H1 (cell line): ENCODE measurements at regions not wholly inside any gene's neighbourhood (a gene's known extent, or its start where the extent isn't known, plus 50 kb on each side); places are given as distances from the start of the nearest gene placed in this dataset.

Source experiments
- SP4 ChIP-seq: IDR thresholded peaks from 2 replicates; pipeline ENCODE4 v1.6.1; 2012; ENCODE audit warnings: low read length, inconsistent platforms
- TAF7 ChIP-seq: optimal IDR thresholded peaks from 2 replicates; pipeline ENCODE3; 2011; ENCODE audit warnings: low read depth, mild to moderate bottlenecking, inconsistent platforms, low read length, moderate library complexity, borderline replicate concordance
- TF ChIP-seq, protein P1 (sequence below): IDR thresholded peaks from 2 replicates; pipeline ENCODE4 v1.6.1; 2011; ENCODE audit warnings: low read depth, mild to moderate bottlenecking, low read length; ENCODE audit not compliant: insufficient read depth

DNA sequence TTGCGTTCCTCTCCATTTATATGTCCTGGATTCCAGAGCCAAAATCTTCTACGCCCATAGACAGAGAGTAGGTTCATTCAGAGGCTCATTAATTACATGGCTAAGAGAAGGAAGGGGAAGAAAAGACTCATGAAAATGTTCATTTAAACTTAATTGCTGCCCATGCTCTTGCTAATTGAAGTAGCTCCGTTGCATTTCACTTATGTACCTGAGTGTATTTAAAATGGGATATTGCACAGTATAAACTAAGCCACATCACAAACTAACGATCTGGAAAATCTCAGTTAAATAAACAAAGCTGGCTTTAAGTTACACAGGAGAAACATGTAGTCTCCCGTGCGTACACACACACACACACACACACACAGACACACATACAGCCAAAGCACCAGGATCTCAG lies 269.2 kb downstream of the CDC5L start (continued):
- TF ChIP-seq, protein P1, sequence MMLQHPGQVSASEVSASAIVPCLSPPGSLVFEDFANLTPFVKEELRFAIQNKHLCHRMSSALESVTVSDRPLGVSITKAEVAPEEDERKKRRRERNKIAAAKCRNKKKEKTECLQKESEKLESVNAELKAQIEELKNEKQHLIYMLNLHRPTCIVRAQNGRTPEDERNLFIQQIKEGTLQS: no peak
- TF ChIP-seq SP4 (no peak), TAF7 (no peak)
